PC-9 (cell line): ENCODE measurements at regions not wholly inside any gene's neighbourhood (a gene's known extent, or its start where the extent isn't known, plus 50 kb on each side); places are given as distances from the start of the nearest gene placed in this dataset.

ENCODE experiments used
- BruUV-seq: library from RNA; stranded (reverse); fragments of 400-500 nt; replicated peaks from 2 replicates; lab custom pipeline; 2021; lab: Mats Ljungman, UMichigan
- CTCF ChIA-PET: fragments of 300-600 bp; sonication (Branson Sonifier 250); formaldehyde crosslinking; loops from one replicate; lab custom pipeline; 2022; ENCODE audit warnings: antibody characterized with exemption; lab: Charles Lee
- POLR2A ChIA-PET: fragments of 300-600 bp; sonication (Branson Sonifier 250); formaldehyde crosslinking; loops from one replicate; lab custom pipeline; 2022; ENCODE audit warnings: antibody characterized with exemption; ENCODE audit not compliant: unreplicated experiment; lab: Charles Lee
- DNase-seq, 2 experiments: peaks; one replicate each; pipeline versions ENCODE4 v3.0.0 to v3.0.0-alpha.2; 2015 to 2022; ENCODE audit warnings: mixed read lengths in 1 of 2
- H2AFZ ChIP-seq: fragments of 200-600 bp; sonication (generic); 2 replicates; pipeline ENCODE4 v1.8.1; 2017; ENCODE audit warnings: antibody characterized with exemption
- H3F3A ChIP-seq: fragments of 200-600 bp; sonication (generic); 2 replicates; pipeline ENCODE4 v1.8.1; 2017; ENCODE audit warnings: antibody characterized with exemption, mild to moderate bottlenecking, low read depth; ENCODE audit not compliant: insufficient read depth
- H3K27ac ChIP-seq: fragments of 200-600 bp; sonication (generic); 2 replicates; pipeline ENCODE4 v1.6.1; 2016; ENCODE audit warnings: mixed run types
- H3K27me3 ChIP-seq: fragments of 200-600 bp; sonication (generic); 2 replicates; pipeline ENCODE4 v1.6.1; 2016; ENCODE audit warnings: low read depth, mixed run types; ENCODE audit not compliant: insufficient read depth
- H3K36me3 ChIP-seq: fragments of 200-600 bp; sonication (generic); 2 replicates; pipeline ENCODE4 v1.6.1; 2016; ENCODE audit warnings: low read depth, mixed run types
- H3K4me1 ChIP-seq: fragments of 200-600 bp; sonication (generic); replicated peaks from 2 replicates; pipeline ENCODE4 v1.6.1; 2016; ENCODE audit warnings: mixed run types; ENCODE audit not compliant: insufficient read depth
- H3K4me2 ChIP-seq: fragments of 200-600 bp; sonication (generic); 2 replicates; pipeline ENCODE4 v1.6.1; 2017; ENCODE audit warnings: mixed run types
- H3K4me3 ChIP-seq: fragments of 200-600 bp; sonication (generic); 2 replicates; pipeline ENCODE4 v1.6.1; 2016; ENCODE audit warnings: mixed run types
- H3K79me2 ChIP-seq: fragments of 200-600 bp; sonication (generic); 2 replicates; pipeline ENCODE4 v1.6.1; 2017; ENCODE audit warnings: low read depth, mixed run types
- H3K9me2 ChIP-seq: fragments of 200-600 bp; sonication (generic); 2 replicates; pipeline ENCODE4 v1.8.1; 2017; ENCODE audit warnings: mild to moderate bottlenecking; ENCODE audit not compliant: insufficient read depth
- H3K9me3 ChIP-seq: fragments of 200-600 bp; sonication (generic); 2 replicates; pipeline ENCODE4 v1.8.1; 2016; ENCODE audit warnings: low read depth; ENCODE audit not compliant: insufficient read depth
- H4K20me1 ChIP-seq: fragments of 200-600 bp; sonication (generic); 2 replicates; pipeline ENCODE4 v1.8.1; 2017; ENCODE audit not compliant: insufficient read depth
- CTCF ChIP-seq: fragments of 200-600 bp; sonication (generic); conservative IDR thresholded peaks from 2 replicates; pipeline ENCODE4 v1.6.1; 2017; ENCODE audit warnings: mixed run types, antibody characterized with exemption, mild to moderate bottlenecking, moderate library complexity
- EZH2 ChIP-seq: fragments of 200-600 bp; sonication (generic); IDR thresholded peaks from 2 replicates; pipeline ENCODE4 v1.8.0; 2017; ENCODE audit warnings: antibody characterized with exemption, low read depth
- intact Hi-C: fragments of 100-400 bp; cut with micrococcal nuclease; formaldehyde crosslinking; loops from one replicate; pipeline ENCODE4 v1.10.0; 2022; ENCODE audit not compliant: unreplicated experiment

DNA sequence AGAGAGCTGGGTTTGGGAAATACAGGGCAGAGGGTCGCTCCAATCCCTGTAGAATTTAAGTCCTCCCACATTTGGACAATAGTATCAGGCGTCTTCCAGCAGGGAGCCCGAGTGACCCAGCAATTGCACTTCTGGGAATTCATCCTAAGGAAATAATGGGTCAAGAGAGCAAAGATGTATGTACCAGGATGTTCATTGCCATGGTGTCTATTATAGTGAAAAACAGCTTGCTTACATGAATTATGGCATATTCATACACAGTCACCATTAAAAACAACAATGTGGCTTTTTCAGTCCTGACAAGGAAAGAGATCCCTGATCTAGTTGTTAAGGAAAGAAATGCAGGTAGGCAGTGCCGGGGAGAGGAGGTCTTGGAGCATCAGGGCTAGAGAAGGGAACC lies 167.7 kb downstream of the PJA1 start:
- CTCF ChIA-PET, result no interaction called here

DNA sequence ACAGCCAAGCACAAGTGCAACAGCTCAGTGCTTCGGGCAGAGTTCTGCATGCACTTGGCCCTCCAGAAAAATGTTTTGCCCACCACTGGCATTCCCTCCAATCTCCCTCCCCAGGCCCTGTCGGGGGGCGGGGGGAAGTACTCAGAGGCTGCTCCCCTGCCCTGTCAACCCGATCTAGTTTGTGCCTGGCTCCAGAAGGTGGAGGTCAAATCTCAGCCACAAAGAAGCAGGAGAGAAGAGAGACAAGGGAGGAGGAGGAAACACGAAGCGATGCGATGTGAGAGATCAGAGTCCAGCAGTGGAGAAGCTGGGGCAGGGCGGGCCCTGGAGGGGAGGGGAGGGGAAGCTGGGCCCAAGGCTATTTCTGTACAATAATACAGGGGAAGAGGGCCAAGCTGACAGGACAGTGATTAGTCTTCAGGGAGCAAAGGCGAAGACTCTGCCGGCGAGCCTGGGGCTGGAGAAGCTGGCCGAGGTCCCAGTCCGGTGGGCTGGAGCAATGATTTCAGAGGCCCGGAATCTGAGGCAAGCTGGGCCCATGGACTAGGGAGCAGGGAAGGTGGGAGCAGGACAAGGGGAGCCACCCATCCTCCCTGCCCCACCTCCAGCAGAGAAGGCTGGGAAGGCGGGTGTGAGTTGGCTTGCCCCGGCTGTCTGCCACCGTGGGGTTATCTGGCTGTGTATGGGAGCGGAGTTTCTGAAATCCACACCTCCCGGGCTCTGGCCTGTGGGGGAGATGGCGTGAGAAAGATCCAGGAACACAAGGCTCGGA lies 167.1 kb downstream of the EFNB1 start:
- TF ChIP-seq CTCF, result no peak
- no peak for TF ChIP-seq EZH2
- BruUV-seq, result no TSS peak
- ChIA-PET CTCF (no interaction called here), POLR2A (interaction anchor here (0.6 kb wide), 1 partner anchor 68 kb away, joined by 5 read pairs; no protein-coding TSS in a partner anchor)
- Histone ChIP-seq H3K79me2 (no peaks in the 10 kb centered on the region), H3K4me3 (no peak overlapping the region), H3K27me3 (no peaks in the 10 kb centered on the region), H3K9me2 (no peaks in the 10 kb centered on the region), H2AFZ (no peak overlapping the region), H3K27ac (no peak overlapping the region), H3F3A (peaks cover 12% of the 10 kb centered on the region; the same call in 1 of the 2 replicates), H4K20me1 (no peaks in the 10 kb centered on the region), H3K4me2 (no peak overlapping the region), H3K36me3 (no peaks in the 10 kb centered on the region), H3K4me1 (peaks cover 28% of the 10 kb centered on the region), H3K9me3 (no peaks in the 10 kb centered on the region)
- DNase-seq, result no peak
- intact Hi-C loops, result loop anchor here (5.0 kb wide), 1 partner anchor 64 kb away; no protein-coding TSS in a partner anchor

More for the DNA sequence above, 167.7 kb downstream of the PJA1 start:
- H3K27ac ChIP-seq, result no peak overlapping the region
- peaks cover 28% of the 10 kb centered on the region for H3K4me1 ChIP-seq
- DNase-seq, result no peak
- no peaks in the 10 kb centered on the region for H3K9me3 ChIP-seq
- H3K4me3 ChIP-seq, result no peak overlapping the region
- BruUV-seq, result no TSS peak
- TF ChIP-seq EZH2, result no peak
- TF ChIP-seq CTCF, result no peak
- intact Hi-C loops, result loop anchor here (5.0 kb wide), 1 partner anchor 65 kb away; no protein-coding TSS in a partner anchor
- no peaks in the 10 kb centered on the region for H3K9me2 ChIP-seq
- POLR2A ChIA-PET, result no interaction called here
- H4K20me1 ChIP-seq, result no peaks in the 10 kb centered on the region
- H2AFZ ChIP-seq, result no peak overlapping the region
- no peaks in the 10 kb centered on the region for H3K36me3 ChIP-seq
- H3K4me2 ChIP-seq, result no peak overlapping the region
- no peaks in the 10 kb centered on the region for H3K79me2 ChIP-seq
- H3K27me3 ChIP-seq, result no peaks in the 10 kb centered on the region
- peaks cover 12% of the 10 kb centered on the region; the same call in 1 of the 2 replicates for H3F3A ChIP-seq

DNA sequence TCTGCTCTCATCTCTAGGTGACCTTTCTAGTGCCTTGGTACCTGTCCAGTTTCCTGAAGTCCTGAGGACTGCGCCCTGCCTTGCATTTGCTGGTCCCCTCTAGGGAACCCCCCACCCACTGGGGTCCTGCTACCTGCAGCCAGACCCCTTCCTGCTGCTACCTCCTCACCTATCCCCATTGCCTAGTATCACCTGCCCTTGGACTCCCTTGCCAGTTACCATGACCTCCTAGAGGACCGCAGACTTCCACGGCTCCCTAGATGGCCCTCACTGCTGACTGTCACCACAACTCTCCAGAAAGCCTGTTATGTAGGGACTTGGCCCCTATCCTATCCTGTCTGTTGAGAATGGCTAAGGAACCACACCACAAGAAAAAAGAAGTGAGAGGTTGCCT lies 166.6 kb downstream of the EFNB1 start:
- CTCF ChIA-PET, result no interaction called here
- Histone ChIP-seq H3K4me2 (no peak overlapping the region), H3K4me1 (peaks cover 28% of the 10 kb centered on the region), H3K36me3 (no peaks in the 10 kb centered on the region), H3K79me2 (no peaks in the 10 kb centered on the region), H3K9me3 (no peaks in the 10 kb centered on the region), H3K9me2 (no peaks in the 10 kb centered on the region), H3F3A (peaks cover 12% of the 10 kb centered on the region; the same call in 1 of the 2 replicates), H4K20me1 (no peaks in the 10 kb centered on the region), H2AFZ (no peak overlapping the region), H3K27me3 (no peaks in the 10 kb centered on the region), H3K4me3 (no peak overlapping the region), H3K27ac (no peak overlapping the region)
- intact Hi-C loops, result loop anchor here (5.0 kb wide), 1 partner anchor 63 kb away; no protein-coding TSS in a partner anchor
- POLR2A ChIA-PET, result no interaction called here
- TF ChIP-seq EZH2, result no peak
- TF ChIP-seq CTCF, result no peak
- no TSS peak for BruUV-seq
- DNase-seq, result no peak
